SH-SY5Y (cell line): ENCODE measurements at regions not wholly inside any gene's neighbourhood (a gene's known extent, or its start where the extent isn't known, plus 50 kb on each side); places are given as distances from the start of the nearest gene placed in this dataset.

ENCODE experiments used
- GATA2 ChIP-seq: IDR thresholded peaks from 2 replicates; pipeline ENCODE4 v1.6.1; 2011; ENCODE audit warnings: mild to moderate bottlenecking, low read depth, low read length
- GATA3 ChIP-seq: IDR thresholded peaks from 2 replicates; pipeline ENCODE4 v1.6.1; 2011; ENCODE audit warnings: low read depth, mild to moderate bottlenecking, low read length, moderate library complexity

DNA sequence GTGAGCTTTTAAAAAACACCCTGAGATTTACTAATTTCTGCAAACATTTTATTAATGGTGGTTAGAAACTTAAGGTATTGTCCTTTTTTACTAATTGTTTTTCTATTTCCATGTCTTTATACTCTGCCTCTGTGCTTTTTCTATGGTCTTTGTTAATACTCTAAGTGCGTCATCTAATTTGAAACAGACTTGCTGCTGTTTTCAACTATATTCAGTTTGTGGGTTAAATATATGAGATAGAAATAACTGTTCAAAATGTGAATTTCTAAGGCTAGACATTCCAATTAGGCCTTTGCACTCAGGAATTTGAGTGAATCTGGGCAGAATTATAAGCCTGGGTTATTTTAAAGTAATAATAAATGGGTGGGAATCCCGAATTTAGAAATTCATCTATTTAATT, 82.4 kb upstream of the COL11A1 start:
- TF ChIP-seq GATA2: no peak
- no peak for TF ChIP-seq GATA3

DNA sequence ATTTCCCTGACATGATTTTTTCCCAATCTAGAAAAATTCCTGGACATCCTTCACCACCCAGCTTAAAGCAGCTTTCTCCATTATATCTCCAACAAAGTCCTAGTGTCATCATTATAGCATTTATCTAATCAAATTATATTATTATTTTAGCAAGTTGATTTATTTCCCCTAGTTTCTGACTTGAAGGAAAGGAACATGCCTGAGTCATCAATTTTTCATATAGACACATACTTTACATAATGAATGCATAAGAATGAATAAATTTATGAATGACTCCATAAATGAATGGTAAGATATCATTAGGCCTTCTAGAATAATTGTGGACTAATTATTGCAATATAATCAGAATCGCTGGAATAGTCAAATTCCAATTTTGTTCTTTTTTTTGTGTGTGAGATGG, 79.4 kb upstream of the COL11A1 start:
- TF ChIP-seq GATA2 (no peak), GATA3 (no peak)

DNA sequence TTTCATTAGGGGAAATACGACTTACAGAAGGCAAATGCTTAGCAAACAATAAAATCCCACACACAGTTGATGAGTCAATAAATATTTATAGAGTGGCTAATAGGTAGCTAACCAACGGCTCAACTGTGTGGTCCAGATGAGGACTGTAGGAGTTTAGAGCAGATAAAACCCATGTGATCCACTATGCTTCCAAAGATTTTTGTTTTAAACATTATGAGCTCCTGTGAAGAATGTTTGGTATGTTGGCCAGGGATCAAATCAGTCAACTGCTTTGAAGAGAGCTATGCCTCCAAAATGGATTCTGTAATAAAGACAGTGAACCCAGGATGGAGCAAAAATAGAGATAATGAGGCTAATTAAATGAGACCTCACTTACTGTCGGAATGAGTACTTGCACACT, 72.3 kb upstream of the COL11A1 start:
- no peak for TF ChIP-seq GATA3
- TF ChIP-seq GATA2: no peak

GRCh38 chr1:103177108-103177775, 68.9 kb upstream of the COL11A1 start:
- TF ChIP-seq GATA3 (no peak), GATA2 (no peak)

- TF ChIP-seq GATA3 (no peak), GATA2 (no peak)
Measured at GRCh38 chr1:103171041-103171590, 62.8 kb upstream of the COL11A1 start.

GRCh38 chr1:103170609-103171008, 62.3 kb upstream of the COL11A1 start:
- TF ChIP-seq GATA3: no peak

- peak; percentile 10; the same call in 1 of the 2 replicates for TF ChIP-seq GATA2
- TF ChIP-seq GATA3: no peak; the same call in 1 of the 2 replicates
Measured at GRCh38 chr1:103162360-103162759, 54.0 kb upstream of the COL11A1 start.

DNA sequence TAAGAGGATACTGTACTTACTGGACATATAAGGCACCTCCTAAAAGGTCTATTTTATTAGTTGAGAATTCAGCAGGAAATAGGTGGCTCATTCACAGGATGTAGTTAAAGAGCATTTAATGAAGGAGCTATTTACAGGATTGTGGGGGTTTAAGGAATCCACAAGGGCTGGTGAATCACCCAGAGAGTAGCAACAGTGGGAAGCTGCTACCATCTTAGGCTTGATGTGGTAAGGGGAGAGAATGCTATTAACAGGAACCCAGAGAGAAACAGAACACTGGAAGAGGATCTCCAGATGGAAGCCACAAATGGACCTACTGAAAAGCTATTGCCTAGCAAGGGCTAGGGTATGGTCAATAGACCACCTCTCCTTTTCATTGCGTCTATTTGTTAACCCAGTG, 52.0 kb upstream of the COL11A1 start:
- TF ChIP-seq GATA2 (no peak), GATA3 (no peak)
